ENCODE measurements at regions not wholly inside any gene's neighbourhood (a gene's known extent, or its start where the extent isn't known, plus 50 kb on each side); places are given as distances from the start of the nearest gene placed in this dataset.

- H3K27me3 Mint-ChIP-seq = peaks cover 45% of the 10 kb centered on the region
- Histone ChIP-seq H3K36me3 (ENCODE audit: insufficient read depth, low read length) (no peaks in the 10 kb centered on the region), H3K27ac (ENCODE audit: low read depth in 1 of 2, low read length in 2 of 2) (no peak overlapping the region), H3K27me3 (ENCODE audit: control insufficient read depth in 1 of 2, insufficient read depth in 2 of 2, low read length in 2 of 2) (peaks cover 4 to 8% of the 10 kb centered on the region in 2 experiments), H3K4me1 (ENCODE audit: insufficient read depth, low read length) (no peaks in the 10 kb centered on the region), H3K4me3 (ENCODE audit: low read length) (no peak overlapping the region), H3K9me3 (ENCODE audit: control insufficient read depth in 1 of 2, insufficient read depth in 1 of 2, low read length in 2 of 2) (peaks cover 0 to 14% of the 10 kb centered on the region in 2 experiments)
- H3K9me3 Mint-ChIP-seq = no peaks in the 10 kb centered on the region
- CTCF ChIA-PET = no interaction called here
- POLR2A ChIA-PET = no interaction called here
- no peak for DNase-seq
- H3K4me1 Mint-ChIP-seq (ENCODE audit: low read depth) = no peaks in the 10 kb centered on the region
- intact Hi-C loops (cut with DNase I, micrococcal nuclease) = no loop called here
- no peak for TF ChIP-seq CTCF (IDR thresholded peaks at IDR 0.05)
- H3K4me3 Mint-ChIP-seq = no peak overlapping the region
- no peaks in the 10 kb centered on the region for H3K36me3 Mint-ChIP-seq (ENCODE audit: low read depth)
- ATAC-seq (ENCODE audit: poor library complexity) = no peak
- H3K27ac Mint-ChIP-seq = no peak overlapping the region
These were observed 97.3 kb upstream of the GSC start for GRCh38 chr14:94867209-94867608.

GRCh38 chr14:94864387-94865195 lies 94.7 kb upstream of the GSC start:
- no peaks in the 10 kb centered on the region for H3K36me3 Mint-ChIP-seq (ENCODE audit: low read depth)
- intact Hi-C loops (cut with DNase I, micrococcal nuclease) = no loop called here
- Histone ChIP-seq H3K4me1 (ENCODE audit: insufficient read depth, low read length) (no peaks in the 10 kb centered on the region), H3K9me3 (ENCODE audit: control insufficient read depth in 1 of 2, insufficient read depth in 1 of 2, low read length in 2 of 2) (peaks cover 0 to 14% of the 10 kb centered on the region in 2 experiments), H3K4me3 (ENCODE audit: low read length) (no peak overlapping the region), H3K27ac (ENCODE audit: low read depth in 1 of 2, low read length in 2 of 2) (no peak overlapping the region), H3K36me3 (ENCODE audit: insufficient read depth, low read length) (no peaks in the 10 kb centered on the region), H3K27me3 (ENCODE audit: control insufficient read depth in 1 of 2, insufficient read depth in 2 of 2, low read length in 2 of 2) (peaks cover 4 to 8% of the 10 kb centered on the region in 2 experiments)
- ATAC-seq (ENCODE audit: poor library complexity) (no peak), DNase-seq (no peak)
- ChIA-PET POLR2A (no interaction called here), CTCF (no interaction called here)
- TF ChIP-seq CTCF (IDR thresholded peaks at IDR 0.05) = no peak
- H3K9me3 Mint-ChIP-seq = no peaks in the 10 kb centered on the region
- no peaks in the 10 kb centered on the region for H3K4me1 Mint-ChIP-seq (ENCODE audit: low read depth)
- no peak overlapping the region for H3K4me3 Mint-ChIP-seq
- peaks cover 53% of the 10 kb centered on the region for H3K27me3 Mint-ChIP-seq
- no peak overlapping the region for H3K27ac Mint-ChIP-seq

- peaks cover 0 to 14% of the 10 kb centered on the region in 2 experiments for H3K9me3 ChIP-seq (ENCODE audit: control insufficient read depth in 1 of 2, insufficient read depth in 1 of 2, low read length in 2 of 2)
- no peaks in the 10 kb centered on the region for H3K36me3 ChIP-seq (ENCODE audit: insufficient read depth, low read length)
- no peaks in the 10 kb centered on the region for H3K4me1 ChIP-seq (ENCODE audit: insufficient read depth, low read length)
- no peak overlapping the region for H3K27ac ChIP-seq (ENCODE audit: low read depth in 1 of 2, low read length in 2 of 2)
- H3K4me3 Mint-ChIP-seq = no peak overlapping the region
- no peak overlapping the region for H3K4me3 ChIP-seq (ENCODE audit: low read length)
- DNase-seq (no peak), ATAC-seq (ENCODE audit: poor library complexity) (no peak)
- H3K27me3 Mint-ChIP-seq = peaks cover 53% of the 10 kb centered on the region
- no peaks in the 10 kb centered on the region for H3K9me3 Mint-ChIP-seq
- no peaks in the 10 kb centered on the region for H3K36me3 Mint-ChIP-seq (ENCODE audit: low read depth)
- no peak for TF ChIP-seq CTCF (IDR thresholded peaks at IDR 0.05)
- ChIA-PET CTCF (no interaction called here), POLR2A (no interaction called here)
- no peak overlapping the region for H3K27ac Mint-ChIP-seq
- no peaks in the 10 kb centered on the region for H3K4me1 Mint-ChIP-seq (ENCODE audit: low read depth)
- peaks cover 4 to 8% of the 10 kb centered on the region in 2 experiments for H3K27me3 ChIP-seq (ENCODE audit: control insufficient read depth in 1 of 2, insufficient read depth in 2 of 2, low read length in 2 of 2)
- intact Hi-C loops (cut with DNase I, micrococcal nuclease) = no loop called here
These were observed 93.5 kb upstream of the GSC start for GRCh38 chr14:94863366-94863765.
